ENCODE measurements at regions not wholly inside any gene's neighbourhood (a gene's known extent, or its start where the extent isn't known, plus 50 kb on each side); places are given as distances from the start of the nearest gene placed in this dataset.

- Histone ChIP-seq H3K4me3 (ENCODE audit: low read depth, low read length) (no peak overlapping the region), H3K9me3 (ENCODE audit: control insufficient read depth, insufficient read depth, low read length) (no peaks in the 10 kb centered on the region), H3K27ac (ENCODE audit: low read depth, low read length) (no peak overlapping the region), H3K36me3 (ENCODE audit: control insufficient read depth, insufficient read depth, low read length) (no peaks in the 10 kb centered on the region), H3K27me3 (ENCODE audit: control insufficient read depth, insufficient read depth, low read length) (no peaks in the 10 kb centered on the region), H3K4me1 (ENCODE audit: control insufficient read depth, insufficient read depth, low read length) (no peaks in the 10 kb centered on the region)
- WGBS (ENCODE audit: insufficient coverage): 89% methylated on average over 8 of the region's 8 CpGs
- DNase-seq (ENCODE audit: low read depth in 4 of 6, low spot score in 6 of 6): peak in 1 of 6 donors; percentile 28
Observed at GRCh38 chr7:22875470-22875869, 52.8 kb upstream of the TOMM7 start.

- no peak for DNase-seq (ENCODE audit: low read depth in 4 of 6, low spot score in 6 of 6)
- no peaks in the 10 kb centered on the region for H3K9me3 ChIP-seq (ENCODE audit: control insufficient read depth, insufficient read depth, low read length)
- H3K27me3 ChIP-seq (ENCODE audit: control insufficient read depth, insufficient read depth, low read length): no peaks in the 10 kb centered on the region
- H3K4me3 ChIP-seq (ENCODE audit: low read depth, low read length): no peak overlapping the region
- H3K4me1 ChIP-seq (ENCODE audit: control insufficient read depth, insufficient read depth, low read length): no peaks in the 10 kb centered on the region
- no peak overlapping the region for H3K27ac ChIP-seq (ENCODE audit: low read depth, low read length)
- H3K36me3 ChIP-seq (ENCODE audit: control insufficient read depth, insufficient read depth, low read length): no peaks in the 10 kb centered on the region
- 100% methylated on average over 1 of the region's 9 CpGs for WGBS (ENCODE audit: insufficient coverage)
Observed at GRCh38 chr7:22874904-22875303, 52.3 kb upstream of the TOMM7 start.
